Endometrial microvascular endothelial cells (primary cell): ENCODE measurements at regions not wholly inside any gene's neighbourhood (a gene's known extent, or its start where the extent isn't known, plus 50 kb on each side); places are given as distances from the start of the nearest gene placed in this dataset.

ENCODE experiments used
- in situ Hi-C: cut with HindIII; loops from 2 replicates; pipeline ENCODE4 v1.10.0; 2017; ENCODE audit warnings: low sequenced_read_pairs, low pct_unique_long_range_greater_than_20kb; ENCODE audit errors: inconsistent ontology term

DNA sequence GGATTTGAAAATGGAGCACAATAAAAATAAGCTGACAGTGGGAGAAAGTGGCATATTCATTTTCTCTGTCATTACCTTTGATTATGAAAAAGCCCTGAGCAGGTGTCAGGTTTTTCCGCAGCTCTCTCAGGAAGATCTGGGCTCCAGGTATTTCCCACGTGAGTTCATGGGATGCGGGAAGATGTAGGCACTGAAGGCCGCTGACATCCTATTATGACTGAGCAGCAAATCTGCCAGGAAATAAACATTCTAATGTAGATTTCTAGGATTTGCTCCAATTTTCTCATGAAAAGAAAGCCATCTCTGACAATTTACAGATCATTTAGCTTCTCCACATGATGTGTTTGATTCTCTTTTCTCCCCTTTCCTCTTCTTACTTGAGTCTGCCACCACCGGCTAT, 160.7 kb downstream of the KIT start:
- in situ Hi-C loops, result no loop called here

DNA sequence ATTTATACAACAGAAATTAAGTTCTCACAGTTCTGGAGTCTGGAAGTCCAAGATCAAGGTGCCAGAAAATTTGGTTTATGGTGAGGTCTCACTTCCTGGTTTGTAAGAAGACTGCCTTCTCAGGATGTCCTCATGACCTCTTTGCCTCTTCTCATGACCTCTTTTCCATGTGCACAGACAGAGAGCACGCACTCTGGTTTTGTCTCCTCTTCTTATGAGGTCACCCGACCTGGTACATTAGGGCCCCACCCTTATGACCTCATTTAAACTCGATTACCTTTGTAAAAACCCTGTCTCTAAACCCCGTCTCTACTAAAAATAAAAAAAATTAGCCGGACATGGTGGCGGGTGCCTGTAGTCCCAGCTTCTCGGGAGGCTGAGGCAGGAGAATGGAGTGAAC, 155.9 kb downstream of the KIT start:
- in situ Hi-C loops, result no loop called here

DNA sequence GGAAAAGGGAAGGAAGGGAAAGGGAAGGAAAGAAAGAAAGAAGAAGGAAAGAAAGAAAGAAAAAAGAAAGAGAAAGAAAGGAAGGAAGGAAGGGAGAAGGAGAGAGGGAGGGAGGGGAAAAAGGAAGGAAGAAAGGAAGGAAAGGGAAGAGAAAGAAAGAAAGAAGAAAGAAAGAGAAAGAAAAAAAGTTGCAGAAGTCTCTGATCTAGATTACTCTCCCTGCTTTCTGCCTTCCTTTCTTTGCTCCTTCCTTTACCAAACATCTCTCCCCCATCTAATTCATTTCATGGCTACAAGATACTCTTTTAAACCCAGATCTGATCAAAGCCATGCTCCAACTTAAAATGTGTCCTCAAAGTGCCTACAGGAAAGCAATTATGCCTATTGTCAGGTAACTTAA, 148.6 kb downstream of the KIT start:
- in situ Hi-C loops, result no loop called here

DNA sequence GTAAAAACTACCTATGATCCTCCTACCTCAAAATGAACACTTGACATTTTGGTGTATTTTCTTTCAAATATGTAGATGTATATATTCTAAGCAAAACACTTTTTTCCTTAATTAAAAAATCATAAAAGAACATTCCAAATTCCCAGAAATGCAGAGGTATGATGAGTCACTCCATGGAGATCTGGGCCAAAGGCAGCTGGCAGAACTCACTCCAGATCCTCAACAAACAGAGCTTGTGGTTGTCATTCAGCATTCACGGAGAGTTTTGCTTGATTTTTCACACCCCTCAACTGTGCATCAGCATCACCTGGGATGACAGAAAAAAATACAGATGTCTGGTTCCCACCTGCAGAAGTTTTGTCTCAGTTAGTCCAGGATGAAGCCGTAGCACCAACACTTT, 144.6 kb downstream of the KIT start:
- in situ Hi-C loops, result no loop called here

DNA sequence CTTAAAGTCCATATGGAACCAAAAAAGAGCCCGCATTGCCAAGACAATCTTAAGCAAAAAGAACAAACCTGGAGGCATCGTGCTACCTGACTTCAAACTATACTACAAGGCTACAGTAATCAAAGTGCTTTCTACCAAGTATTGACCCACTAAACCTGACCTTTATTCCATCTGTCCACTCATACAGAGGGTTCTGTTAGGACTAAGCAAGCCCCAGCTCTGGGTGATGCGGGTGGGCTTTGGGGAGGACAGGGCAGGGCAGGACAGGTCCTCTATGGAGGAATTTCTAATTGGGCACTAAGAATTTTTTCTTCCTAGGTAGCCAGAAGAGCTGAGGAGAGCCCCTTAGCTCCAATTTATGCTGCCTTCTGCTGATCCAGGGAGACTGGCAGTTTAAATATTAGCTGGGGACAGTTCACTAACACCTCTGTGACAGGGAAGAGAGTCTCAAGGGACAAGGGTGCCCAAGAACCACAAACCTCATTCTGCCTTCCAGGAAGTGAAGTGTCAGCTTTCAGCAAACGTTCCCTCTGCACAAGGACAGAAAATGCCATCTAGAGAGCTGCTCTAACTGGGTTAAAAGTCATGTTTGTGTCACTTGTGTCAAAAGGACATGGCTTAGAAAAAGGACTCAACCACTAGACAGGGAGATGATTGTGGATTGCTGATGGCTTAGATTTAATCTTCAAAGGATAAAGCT, 143.2 kb downstream of the KIT start:
- in situ Hi-C loops, result no loop called here

DNA sequence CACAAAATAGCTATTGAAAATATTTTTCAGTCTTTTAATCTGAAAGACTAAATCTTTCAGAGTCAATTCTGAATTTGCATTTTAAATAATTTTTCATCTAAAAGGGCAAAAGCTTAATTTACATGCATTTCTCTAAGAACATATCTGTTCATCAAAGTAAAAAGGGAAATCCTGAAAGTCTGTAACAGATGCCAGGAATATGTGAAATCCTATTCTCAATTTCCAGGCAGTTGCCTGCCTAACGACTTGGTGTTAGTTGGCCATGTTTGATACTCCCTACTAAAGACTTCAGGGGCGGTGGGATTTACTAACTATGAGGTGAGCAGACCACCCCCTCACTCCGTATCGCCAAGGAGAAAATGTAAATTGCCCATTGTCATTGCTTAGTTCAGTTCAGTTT, 136.8 kb downstream of the KIT start:
- in situ Hi-C loops, result no loop called here

DNA sequence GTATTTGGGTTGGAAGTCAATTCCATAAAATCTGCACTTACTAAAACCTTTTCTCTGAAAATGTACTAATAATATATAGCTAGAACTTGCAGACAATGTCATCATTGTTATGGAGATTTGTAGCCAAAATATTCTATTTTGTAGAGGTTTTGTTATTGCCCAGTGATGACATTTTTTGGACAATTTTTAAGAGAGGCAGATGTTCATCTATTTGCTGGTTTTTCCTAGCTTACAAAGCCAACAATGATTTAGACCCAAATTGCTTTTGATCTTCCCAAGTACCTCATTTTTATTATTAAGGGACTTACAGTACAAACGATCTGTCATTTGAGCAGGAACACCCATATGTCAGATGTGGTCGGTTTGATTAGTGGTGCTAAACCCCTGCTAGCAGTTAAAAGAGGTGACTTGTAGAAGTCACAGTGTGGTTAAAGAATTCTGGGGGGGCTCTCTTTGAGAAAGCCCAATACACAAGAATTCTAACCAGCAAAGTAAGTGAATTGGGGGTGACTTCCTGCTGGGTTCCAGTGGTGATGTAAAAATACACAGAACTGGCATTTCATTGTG, 136.2 kb downstream of the KIT start:
- in situ Hi-C loops, result no loop called here
